ENCODE measurements at regions not wholly inside any gene's neighbourhood (a gene's known extent, or its start where the extent isn't known, plus 50 kb on each side); places are given as distances from the start of the nearest gene placed in this dataset.

DNA sequence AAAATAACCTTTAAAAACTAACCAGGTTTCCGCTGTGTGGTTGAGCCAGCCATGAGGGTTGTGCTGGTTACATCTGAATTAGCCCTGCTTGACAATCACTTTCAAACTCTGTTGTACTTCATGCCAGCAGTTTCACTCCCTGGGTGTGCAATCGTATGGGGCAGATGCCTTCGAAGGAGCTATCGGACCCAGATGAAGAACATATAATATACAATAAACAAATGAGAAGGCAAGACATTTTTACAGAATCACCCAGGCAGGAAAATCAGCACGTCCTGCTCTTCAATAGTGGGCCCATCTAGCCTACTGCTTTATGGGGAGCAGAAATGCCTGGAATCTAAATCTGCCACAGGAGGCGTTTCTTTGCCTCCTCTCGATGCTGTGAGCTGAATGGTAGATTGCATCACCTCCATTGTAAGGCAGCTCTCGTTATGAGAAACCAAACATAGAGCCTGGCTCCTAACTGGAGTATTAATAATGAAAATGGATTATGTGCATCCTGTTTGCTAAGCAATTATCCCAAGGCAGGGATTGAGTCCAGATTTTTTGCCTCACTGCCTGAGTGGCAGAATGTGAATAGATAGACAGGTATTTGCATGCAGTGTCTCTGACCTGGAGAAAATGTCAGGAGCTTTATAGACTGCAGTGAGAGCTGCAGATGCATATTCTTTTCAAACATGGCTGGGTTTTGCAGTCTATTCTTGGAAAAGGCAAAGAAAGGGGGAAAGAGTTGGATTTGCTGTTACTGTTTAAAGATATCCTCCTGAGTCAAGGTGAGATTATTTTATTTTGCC, 143.3 kb upstream of the SMARCA2 start:
- whole genome bisulfite sequencing, result 53% methylated on average over 8 of the region's 8 CpGs
- no peaks in the 10 kb centered on the region for H3K4me1 ChIP-seq (ENCODE audit: control insufficient read depth in 4 of 4, insufficient read depth in 4 of 4, low read length in 3 of 4)
- DNase-seq (ENCODE audit: low spot score), result no peak
- no peak overlapping the region for H3K9ac ChIP-seq (ENCODE audit: low read depth in 1 of 2, low read length in 2 of 2)
- no peak overlapping the region for H3K4me3 ChIP-seq (ENCODE audit: low read depth in 1 of 3, low read length in 3 of 3)
- H3K9me3 ChIP-seq (ENCODE audit: control insufficient read depth in 4 of 4, low read length in 3 of 4), result no peaks in the 10 kb centered on the region
- peaks cover 0 to 4% (median 0%) of the 10 kb centered on the region in 4 donors for H3K27me3 ChIP-seq (ENCODE audit: control insufficient read depth in 4 of 4, insufficient read depth in 4 of 4, low read length in 3 of 4)
- no peaks in the 10 kb centered on the region for H3K36me3 ChIP-seq (ENCODE audit: control insufficient read depth in 4 of 4, insufficient read depth in 3 of 4, low read depth in 1 of 4, low read length in 3 of 4)
- TF ChIP-seq SP1 (IDR thresholded peaks at IDR 0.05) (no peak), ZBTB33 (IDR thresholded peaks at IDR 0.05) (no peak), FOXA1 (IDR thresholded peaks at IDR 0.05) (no peak), RAD21 (IDR thresholded peaks at IDR 0.05) (no peak), GABPA (IDR thresholded peaks at IDR 0.05 in 1 of 2, conservative IDR thresholded peaks at IDR 0.05 in 1 of 2) (no peak), EGR1 (IDR thresholded peaks at IDR 0.05; ENCODE audit: low read depth in 2 of 2) (no peak), HNF4A (conservative IDR thresholded peaks at IDR 0.05) (no peak), JUND (IDR thresholded peaks at IDR 0.05) (no peak), YY1 (IDR thresholded peaks at IDR 0.05) (no peak), HNF4G (IDR thresholded peaks at IDR 0.05) (no peak), RXRA (IDR thresholded peaks at IDR 0.05) (no peak), NR2F2 (IDR thresholded peaks at IDR 0.05) (no peak)
- TF ChIP-seq, protein P1, sequence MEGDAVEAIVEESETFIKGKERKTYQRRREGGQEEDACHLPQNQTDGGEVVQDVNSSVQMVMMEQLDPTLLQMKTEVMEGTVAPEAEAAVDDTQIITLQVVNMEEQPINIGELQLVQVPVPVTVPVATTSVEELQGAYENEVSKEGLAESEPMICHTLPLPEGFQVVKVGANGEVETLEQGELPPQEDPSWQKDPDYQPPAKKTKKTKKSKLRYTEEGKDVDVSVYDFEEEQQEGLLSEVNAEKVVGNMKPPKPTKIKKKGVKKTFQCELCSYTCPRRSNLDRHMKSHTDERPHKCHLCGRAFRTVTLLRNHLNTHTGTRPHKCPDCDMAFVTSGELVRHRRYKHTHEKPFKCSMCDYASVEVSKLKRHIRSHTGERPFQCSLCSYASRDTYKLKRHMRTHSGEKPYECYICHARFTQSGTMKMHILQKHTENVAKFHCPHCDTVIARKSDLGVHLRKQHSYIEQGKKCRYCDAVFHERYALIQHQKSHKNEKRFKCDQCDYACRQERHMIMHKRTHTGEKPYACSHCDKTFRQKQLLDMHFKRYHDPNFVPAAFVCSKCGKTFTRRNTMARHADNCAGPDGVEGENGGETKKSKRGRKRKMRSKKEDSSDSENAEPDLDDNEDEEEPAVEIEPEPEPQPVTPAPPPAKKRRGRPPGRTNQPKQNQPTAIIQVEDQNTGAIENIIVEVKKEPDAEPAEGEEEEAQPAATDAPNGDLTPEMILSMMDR (IDR thresholded peaks at IDR 0.05; ENCODE audit: low read depth, low read length, missing input control), result no peak
- H3K27ac ChIP-seq (ENCODE audit: low read depth in 1 of 2, low read length in 2 of 2), result no peak overlapping the region

DNA sequence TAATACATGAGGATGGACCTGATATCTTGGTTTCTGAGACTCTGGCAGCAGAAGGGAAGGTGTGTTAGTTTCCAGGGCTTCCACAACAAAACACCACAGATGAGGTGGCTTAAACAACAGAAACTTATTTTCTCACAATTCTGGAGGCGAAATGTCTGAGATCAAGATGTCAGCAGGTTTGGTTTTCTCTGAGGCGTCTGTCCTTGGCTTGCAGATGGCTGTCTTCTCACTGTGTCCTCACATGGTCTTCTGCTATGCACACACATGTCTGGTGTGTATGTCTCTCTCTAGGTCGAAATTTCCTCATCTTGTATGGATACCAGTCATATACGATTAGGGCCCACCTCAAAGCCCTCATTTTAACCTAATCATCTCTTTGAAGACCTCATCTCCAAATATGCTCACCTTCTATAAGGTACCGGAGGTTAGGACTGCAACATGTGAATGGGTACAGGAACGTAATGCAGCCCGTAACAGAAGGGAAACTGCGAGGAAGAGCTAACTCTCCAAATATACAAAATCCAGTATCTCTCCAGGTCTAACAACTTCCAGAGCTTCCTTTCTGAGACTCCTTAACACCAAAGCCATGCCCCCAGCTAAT, 139.8 kb upstream of the SMARCA2 start:
- H3K4me1 ChIP-seq (ENCODE audit: control insufficient read depth in 4 of 4, insufficient read depth in 4 of 4, low read length in 3 of 4), result no peaks in the 10 kb centered on the region
- DNase-seq (ENCODE audit: low spot score), result no peak
- H3K9me3 ChIP-seq (ENCODE audit: control insufficient read depth in 4 of 4, low read length in 3 of 4), result no peaks in the 10 kb centered on the region
- peaks cover 0 to 4% (median 0%) of the 10 kb centered on the region in 4 donors for H3K27me3 ChIP-seq (ENCODE audit: control insufficient read depth in 4 of 4, insufficient read depth in 4 of 4, low read length in 3 of 4)
- WGBS, result 86% methylated on average over 8 of the region's 8 CpGs
- H3K4me3 ChIP-seq (ENCODE audit: low read depth in 1 of 3, low read length in 3 of 3), result no peak overlapping the region
- no peak overlapping the region for H3K9ac ChIP-seq (ENCODE audit: low read depth in 1 of 2, low read length in 2 of 2)
- no peaks in the 10 kb centered on the region for H3K36me3 ChIP-seq (ENCODE audit: control insufficient read depth in 4 of 4, insufficient read depth in 3 of 4, low read depth in 1 of 4, low read length in 3 of 4)
- no peak for TF ChIP-seq ATF3 (IDR thresholded peaks at IDR 0.05)
- no peak overlapping the region for H3K27ac ChIP-seq (ENCODE audit: low read depth in 1 of 2, low read length in 2 of 2)

All from liver (tissue), 8 donors.